ENCODE measurements at regions not wholly inside any gene's neighbourhood (a gene's known extent, or its start where the extent isn't known, plus 50 kb on each side); places are given as distances from the start of the nearest gene placed in this dataset.

- CTCF ChIA-PET = no interaction called here
- no peak for DNase-seq
- H3K4me1 Mint-ChIP-seq = no peaks in the 10 kb centered on the region
- H3K27me3 Mint-ChIP-seq = no peaks in the 10 kb centered on the region
- POLR2A ChIA-PET = no interaction called here
- no peak overlapping the region for H3K4me3 Mint-ChIP-seq
- H3K9me3 Mint-ChIP-seq = peaks cover 20% of the 10 kb centered on the region
- H3K36me3 Mint-ChIP-seq (ENCODE audit: low read depth) = no peaks in the 10 kb centered on the region
- H3K27ac Mint-ChIP-seq = no peak overlapping the region
Observed at GRCh38 chr5:4625206-4625896, 514.8 kb upstream of the ADAMTS16 start.

- ChIA-PET CTCF (no interaction called here), POLR2A (no interaction called here)
- Mint-ChIP-seq H3K4me1 (no peaks in the 10 kb centered on the region), H3K27me3 (no peaks in the 10 kb centered on the region), H3K27ac (no peak overlapping the region), H3K36me3 (ENCODE audit: low read depth) (no peaks in the 10 kb centered on the region), H3K9me3 (peaks cover 23% of the 10 kb centered on the region), H3K4me3 (no peak overlapping the region)
- DNase-seq = no peak
Observed at GRCh38 chr5:4627131-4627530, 513.0 kb upstream of the ADAMTS16 start.

GRCh38 chr5:4627929-4628328, 512.2 kb upstream of the ADAMTS16 start:
- Mint-ChIP-seq H3K9me3 (peaks cover 23% of the 10 kb centered on the region), H3K4me1 (no peaks in the 10 kb centered on the region), H3K27me3 (no peaks in the 10 kb centered on the region), H3K4me3 (no peak overlapping the region), H3K36me3 (ENCODE audit: low read depth) (no peaks in the 10 kb centered on the region), H3K27ac (no peak overlapping the region)
- CTCF ChIA-PET = no interaction called here
- POLR2A ChIA-PET = no interaction called here
- no peak for DNase-seq

- H3K36me3 Mint-ChIP-seq (ENCODE audit: low read depth) = no peaks in the 10 kb centered on the region
- no peak overlapping the region for H3K27ac Mint-ChIP-seq
- ChIA-PET POLR2A (no interaction called here), CTCF (no interaction called here)
- H3K27me3 Mint-ChIP-seq = no peaks in the 10 kb centered on the region
- H3K4me1 Mint-ChIP-seq = no peaks in the 10 kb centered on the region
- DNase-seq = no peak
- H3K4me3 Mint-ChIP-seq = no peak overlapping the region
- peaks cover 18% of the 10 kb centered on the region for H3K9me3 Mint-ChIP-seq
Observed at GRCh38 chr5:4628645-4629385, 511.3 kb upstream of the ADAMTS16 start.

- Mint-ChIP-seq H3K4me1 (no peaks in the 10 kb centered on the region), H3K4me3 (no peak overlapping the region), H3K27ac (no peak overlapping the region), H3K36me3 (ENCODE audit: low read depth) (no peaks in the 10 kb centered on the region), H3K9me3 (peaks cover 18% of the 10 kb centered on the region), H3K27me3 (no peaks in the 10 kb centered on the region)
- ChIA-PET POLR2A (no interaction called here), CTCF (no interaction called here)
- DNase-seq = no peak
Observed at GRCh38 chr5:4630031-4630430, 510.1 kb upstream of the ADAMTS16 start.

- ChIA-PET CTCF (interaction anchor here (1.1 kb wide), 1 partner anchor 10 kb away, joined by 3 read pairs; no protein-coding TSS in a partner anchor), POLR2A (no interaction called here)
- peaks cover 9% of the 10 kb centered on the region for H3K9me3 Mint-ChIP-seq
- no peaks in the 10 kb centered on the region for H3K27me3 Mint-ChIP-seq
- no peaks in the 10 kb centered on the region for H3K4me1 Mint-ChIP-seq
- no peak overlapping the region for H3K27ac Mint-ChIP-seq
- H3K36me3 Mint-ChIP-seq (ENCODE audit: low read depth) = no peaks in the 10 kb centered on the region
- no peak for DNase-seq
- H3K4me3 Mint-ChIP-seq = no peak overlapping the region
Observed at GRCh38 chr5:4634342-4634741, 505.8 kb upstream of the ADAMTS16 start.

- ChIA-PET CTCF (no interaction called here), POLR2A (no interaction called here)
- no peak overlapping the region for H3K27ac Mint-ChIP-seq
- no peaks in the 10 kb centered on the region for H3K4me1 Mint-ChIP-seq
- no peak for DNase-seq
- peaks cover 3% of the 10 kb centered on the region for H3K9me3 Mint-ChIP-seq
- H3K36me3 Mint-ChIP-seq (ENCODE audit: low read depth) = no peaks in the 10 kb centered on the region
- H3K4me3 Mint-ChIP-seq = no peak overlapping the region
- H3K27me3 Mint-ChIP-seq = no peaks in the 10 kb centered on the region
Observed at GRCh38 chr5:4636378-4636777, 503.8 kb upstream of the ADAMTS16 start.

GRCh38 chr5:4639946-4640345, 500.2 kb upstream of the ADAMTS16 start:
- Mint-ChIP-seq H3K27ac (no peak overlapping the region), H3K9me3 (peaks cover 4% of the 10 kb centered on the region), H3K4me3 (no peak overlapping the region), H3K4me1 (no peaks in the 10 kb centered on the region), H3K36me3 (ENCODE audit: low read depth) (no peaks in the 10 kb centered on the region), H3K27me3 (no peaks in the 10 kb centered on the region)
- ChIA-PET POLR2A (no interaction called here), CTCF (no interaction called here)
- DNase-seq = no peak

- CTCF ChIA-PET = no interaction called here
- Mint-ChIP-seq H3K4me1 (no peaks in the 10 kb centered on the region), H3K4me3 (no peak overlapping the region), H3K27ac (no peak overlapping the region), H3K36me3 (ENCODE audit: low read depth) (no peaks in the 10 kb centered on the region), H3K9me3 (peaks cover 9% of the 10 kb centered on the region), H3K27me3 (no peaks in the 10 kb centered on the region)
- DNase-seq = no peak
- POLR2A ChIA-PET = no interaction called here
Observed at GRCh38 chr5:4640795-4641194, 499.3 kb upstream of the ADAMTS16 start.

GRCh38 chr5:4642525-4642924, 497.6 kb upstream of the ADAMTS16 start:
- Mint-ChIP-seq H3K36me3 (ENCODE audit: low read depth) (no peaks in the 10 kb centered on the region), H3K4me1 (no peaks in the 10 kb centered on the region), H3K27ac (no peak overlapping the region), H3K27me3 (no peaks in the 10 kb centered on the region), H3K9me3 (peaks cover 12% of the 10 kb centered on the region), H3K4me3 (no peak overlapping the region)
- ChIA-PET CTCF (no interaction called here), POLR2A (no interaction called here)
- DNase-seq = no peak

- ChIA-PET CTCF (no interaction called here), POLR2A (no interaction called here)
- Mint-ChIP-seq H3K27ac (no peak overlapping the region), H3K4me3 (no peak overlapping the region), H3K36me3 (ENCODE audit: low read depth) (no peaks in the 10 kb centered on the region), H3K9me3 (peaks cover 12% of the 10 kb centered on the region), H3K27me3 (no peaks in the 10 kb centered on the region), H3K4me1 (no peaks in the 10 kb centered on the region)
- no peak for DNase-seq
Observed at GRCh38 chr5:4643190-4643589, 496.9 kb upstream of the ADAMTS16 start.

- CTCF ChIA-PET = interaction anchor here (1.3 kb wide), 1 partner anchor 10 kb away, joined by 3 read pairs; no protein-coding TSS in a partner anchor
- POLR2A ChIA-PET = no interaction called here
Observed at GRCh38 chr5:4643960-4644359, 496.2 kb upstream of the ADAMTS16 start.

GRCh38 chr5:4646715-4647375, 493.3 kb upstream of the ADAMTS16 start:
- POLR2A ChIA-PET = no interaction called here
- H3K9me3 Mint-ChIP-seq = peaks cover 13% of the 10 kb centered on the region
- H3K27me3 Mint-ChIP-seq = no peaks in the 10 kb centered on the region
- no peak overlapping the region for H3K4me3 Mint-ChIP-seq
- DNase-seq = no peak
- CTCF ChIA-PET = no interaction called here
- no peaks in the 10 kb centered on the region for H3K36me3 Mint-ChIP-seq (ENCODE audit: low read depth)
- H3K4me1 Mint-ChIP-seq = no peaks in the 10 kb centered on the region
- H3K27ac Mint-ChIP-seq = no peak overlapping the region

More at GRCh38 chr5:4643960-4644359, 496.2 kb upstream of the ADAMTS16 start:
- no peaks in the 10 kb centered on the region for H3K36me3 Mint-ChIP-seq (ENCODE audit: low read depth)
- H3K9me3 Mint-ChIP-seq = peaks cover 12% of the 10 kb centered on the region
- no peak overlapping the region for H3K4me3 Mint-ChIP-seq
- no peak for DNase-seq
- H3K27ac Mint-ChIP-seq = no peak overlapping the region
- H3K27me3 Mint-ChIP-seq = no peaks in the 10 kb centered on the region
- no peaks in the 10 kb centered on the region for H3K4me1 Mint-ChIP-seq

GRCh38 chr5:4647955-4648354, 492.2 kb upstream of the ADAMTS16 start:
- peaks cover 13% of the 10 kb centered on the region for H3K9me3 Mint-ChIP-seq
- no peak for DNase-seq
- no peaks in the 10 kb centered on the region for H3K4me1 Mint-ChIP-seq
- H3K4me3 Mint-ChIP-seq = no peak overlapping the region
- CTCF ChIA-PET = no interaction called here
- H3K27ac Mint-ChIP-seq = no peak overlapping the region
- H3K36me3 Mint-ChIP-seq (ENCODE audit: low read depth) = no peaks in the 10 kb centered on the region
- H3K27me3 Mint-ChIP-seq = no peaks in the 10 kb centered on the region
- POLR2A ChIA-PET = no interaction called here

Data from activated CD4-positive, alpha-beta memory T cell treated with anti-CD3 and anti-CD28 coated beads, Interleukin-2, amount 10 ng/mL, durations not matched to agents 7 days and 5 days (primary cell).